ENCODE measurements at regions not wholly inside any gene's neighbourhood (a gene's known extent, or its start where the extent isn't known, plus 50 kb on each side); places are given as distances from the start of the nearest gene placed in this dataset.
"Not testable (repeated sequence)": the region's sequence is repeated elsewhere in the genome, so short reads cannot be mapped to it uniquely, and the experiment has no call there.

- Histone ChIP-seq H3K9me3 (no peaks in the 10 kb centered on the region), H3K36me3 (no peaks in the 10 kb centered on the region), H3K9ac (ENCODE audit: low read depth in 2 of 2, low read length in 2 of 2) (no peak overlapping the region), H3K27me3 (no peaks in the 10 kb centered on the region), H3K4me1 (no peaks in the 10 kb centered on the region), H3K4me3 (no peak overlapping the region), H3K27ac (no peak overlapping the region)
- DNase-seq, result no peak
- TF ChIP-seq, protein P1, sequence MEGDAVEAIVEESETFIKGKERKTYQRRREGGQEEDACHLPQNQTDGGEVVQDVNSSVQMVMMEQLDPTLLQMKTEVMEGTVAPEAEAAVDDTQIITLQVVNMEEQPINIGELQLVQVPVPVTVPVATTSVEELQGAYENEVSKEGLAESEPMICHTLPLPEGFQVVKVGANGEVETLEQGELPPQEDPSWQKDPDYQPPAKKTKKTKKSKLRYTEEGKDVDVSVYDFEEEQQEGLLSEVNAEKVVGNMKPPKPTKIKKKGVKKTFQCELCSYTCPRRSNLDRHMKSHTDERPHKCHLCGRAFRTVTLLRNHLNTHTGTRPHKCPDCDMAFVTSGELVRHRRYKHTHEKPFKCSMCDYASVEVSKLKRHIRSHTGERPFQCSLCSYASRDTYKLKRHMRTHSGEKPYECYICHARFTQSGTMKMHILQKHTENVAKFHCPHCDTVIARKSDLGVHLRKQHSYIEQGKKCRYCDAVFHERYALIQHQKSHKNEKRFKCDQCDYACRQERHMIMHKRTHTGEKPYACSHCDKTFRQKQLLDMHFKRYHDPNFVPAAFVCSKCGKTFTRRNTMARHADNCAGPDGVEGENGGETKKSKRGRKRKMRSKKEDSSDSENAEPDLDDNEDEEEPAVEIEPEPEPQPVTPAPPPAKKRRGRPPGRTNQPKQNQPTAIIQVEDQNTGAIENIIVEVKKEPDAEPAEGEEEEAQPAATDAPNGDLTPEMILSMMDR (IDR thresholded peaks at IDR 0.05), result no peak
- intact Hi-C loops (cut with DNase I), result no loop called here
Measured at GRCh38 chr3:115403786-115404185, 219.5 kb upstream of the GAP43 start.

DNA sequence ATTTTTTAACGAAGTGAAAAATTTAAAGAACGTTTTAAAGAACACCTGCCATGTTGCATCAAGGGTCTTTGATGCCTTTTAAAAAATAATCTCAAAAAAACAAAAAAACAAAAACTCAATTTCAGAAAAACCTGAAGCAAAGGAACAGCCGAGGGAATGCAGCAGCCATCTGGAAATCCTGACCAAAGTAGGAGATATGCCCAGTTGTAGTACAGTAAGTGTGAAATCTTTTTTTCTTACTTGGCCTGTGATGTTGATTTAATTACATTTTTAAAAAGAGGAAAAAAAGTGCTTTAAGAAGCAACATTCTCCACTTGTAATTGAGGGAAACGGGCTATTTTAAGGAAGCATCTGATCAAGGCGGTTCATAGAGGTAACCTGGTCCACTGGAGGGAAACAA is 213.7 kb upstream of the GAP43 start:
- TF ChIP-seq, protein P1 (IDR thresholded peaks at IDR 0.05), result no peak
- Histone ChIP-seq H3K4me3 (no peak overlapping the region), H3K9ac (ENCODE audit: low read depth in 2 of 2, low read length in 2 of 2) (no peak overlapping the region), H3K36me3 (no peaks in the 10 kb centered on the region), H3K27ac (no peak overlapping the region), H3K27me3 (no peaks in the 10 kb centered on the region), H3K4me1 (no peaks in the 10 kb centered on the region), H3K9me3 (no peaks in the 10 kb centered on the region)
- intact Hi-C loops (cut with DNase I), result no loop called here
- no peak for DNase-seq

DNA sequence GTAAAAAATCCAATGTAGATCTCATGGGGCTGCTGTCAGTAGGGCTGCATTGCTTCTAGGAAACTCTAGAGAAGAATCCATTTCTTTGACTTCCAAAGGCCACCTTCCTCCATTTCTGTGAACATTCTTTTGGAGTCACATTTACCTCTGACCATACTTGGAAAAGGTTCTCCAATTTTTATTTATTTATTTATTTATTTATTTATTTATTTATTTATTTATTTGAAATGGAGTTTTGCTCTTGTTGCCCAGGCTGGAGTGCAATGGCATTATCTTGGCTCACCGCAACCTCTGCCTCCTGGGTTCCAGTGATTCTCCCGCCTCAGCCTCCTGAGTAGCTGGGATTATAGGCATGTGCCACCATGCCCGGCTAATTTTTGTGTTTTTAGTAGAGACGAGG is 208.7 kb upstream of the GAP43 start:
- H3K27me3 ChIP-seq; H3K36me3 ChIP-seq; H3K4me1 ChIP-seq; DNase-seq; H3K9me3 ChIP-seq; H3K4me3 ChIP-seq; intact Hi-C loops (cut with DNase I); H3K9ac ChIP-seq (ENCODE audit: low read depth in 2 of 2, low read length in 2 of 2); H3K27ac ChIP-seq: not testable (repeated sequence)

DNA sequence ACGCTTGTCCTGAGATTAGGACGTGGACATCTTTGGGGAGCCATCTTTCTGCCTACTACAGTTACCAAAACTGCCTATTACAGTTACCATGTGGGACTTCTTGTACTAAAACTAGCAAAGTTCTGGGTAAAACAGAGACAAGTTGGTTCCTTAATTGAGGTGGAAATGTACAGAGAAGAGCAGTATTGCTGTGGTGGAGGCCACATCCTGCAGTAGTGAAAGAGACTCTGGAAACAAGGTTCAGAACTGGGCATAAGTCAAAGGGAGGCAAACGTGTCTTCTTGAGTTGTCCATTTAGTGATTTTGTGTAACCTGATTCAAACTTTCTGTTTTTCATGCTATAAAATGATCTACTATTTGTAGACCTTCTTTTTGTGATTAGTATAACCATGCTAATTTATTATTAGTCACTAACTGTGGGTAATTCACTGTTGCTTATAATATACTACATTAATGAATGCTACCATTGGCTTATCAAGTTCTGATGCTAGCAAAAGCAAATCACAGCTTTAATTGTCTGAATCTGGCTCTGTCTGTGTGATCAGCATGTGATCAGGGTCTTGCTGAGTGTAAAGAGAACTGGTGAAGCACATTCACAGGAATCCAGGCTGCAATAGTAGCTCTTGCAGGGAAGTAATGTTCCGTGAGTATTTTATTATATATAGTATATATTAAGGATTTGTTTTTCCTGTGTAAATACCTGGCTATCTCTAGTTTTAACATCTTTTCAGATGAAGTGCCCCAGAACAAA is 207.9 kb upstream of the GAP43 start:
- no peak for DNase-seq
- Histone ChIP-seq H3K36me3 (no peaks in the 10 kb centered on the region), H3K9me3 (no peaks in the 10 kb centered on the region), H3K4me3 (no peak overlapping the region), H3K27ac (no peak overlapping the region), H3K27me3 (no peaks in the 10 kb centered on the region), H3K4me1 (no peaks in the 10 kb centered on the region), H3K9ac (ENCODE audit: low read depth in 2 of 2, low read length in 2 of 2) (no peak overlapping the region)
- intact Hi-C loops (cut with DNase I), result no loop called here
- TF ChIP-seq, protein P1 (IDR thresholded peaks at IDR 0.05), result no peak

DNA sequence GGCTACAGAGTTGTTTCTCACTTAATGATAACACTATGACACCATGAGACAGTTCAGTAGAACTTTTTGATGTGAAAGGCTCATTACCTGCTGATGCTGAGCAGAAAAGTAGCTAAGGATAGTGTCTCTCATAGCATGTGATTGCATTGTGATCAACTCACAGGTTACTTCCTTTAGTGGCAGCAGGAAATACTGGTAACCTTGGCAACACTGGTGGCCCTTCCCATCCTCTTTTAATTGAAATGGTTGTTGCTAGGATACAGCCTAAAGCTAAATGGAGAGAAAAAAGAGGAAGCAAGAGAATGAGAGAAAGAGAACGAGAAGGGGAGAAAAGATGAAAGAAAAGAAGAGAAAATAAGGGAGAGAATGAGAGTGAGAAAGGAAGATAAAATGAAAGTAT is 204.7 kb upstream of the GAP43 start:
- H3K9me3 ChIP-seq, result no peaks in the 10 kb centered on the region
- TF ChIP-seq, protein P1 (IDR thresholded peaks at IDR 0.05), result no peak
- no peak for DNase-seq

GRCh38 chr3:115420086-115420485 is 203.2 kb upstream of the GAP43 start:
- intact Hi-C loops (cut with DNase I), result no loop called here
- Histone ChIP-seq H3K4me3 (no peak overlapping the region), H3K4me1 (no peaks in the 10 kb centered on the region), H3K27me3 (no peaks in the 10 kb centered on the region), H3K27ac (no peak overlapping the region), H3K9ac (ENCODE audit: low read depth in 2 of 2, low read length in 2 of 2) (no peak overlapping the region), H3K36me3 (no peaks in the 10 kb centered on the region), H3K9me3 (no peaks in the 10 kb centered on the region)
- no peak for DNase-seq
- TF ChIP-seq, protein P1 (IDR thresholded peaks at IDR 0.05), result no peak

More for the DNA sequence above, 204.7 kb upstream of the GAP43 start:
- no peaks in the 10 kb centered on the region for H3K36me3 ChIP-seq
- no peak overlapping the region for H3K4me3 ChIP-seq
- no peaks in the 10 kb centered on the region for H3K4me1 ChIP-seq
- H3K27ac ChIP-seq, result no peak overlapping the region
- no peaks in the 10 kb centered on the region for H3K27me3 ChIP-seq
- H3K9ac ChIP-seq (ENCODE audit: low read depth in 2 of 2, low read length in 2 of 2), result no peak overlapping the region
- intact Hi-C loops (cut with DNase I), result no loop called here

Measured in colonic mucosa (tissue), 4 donors.